ENCODE measurements at regions not wholly inside any gene's neighbourhood (a gene's known extent, or its start where the extent isn't known, plus 50 kb on each side); places are given as distances from the start of the nearest gene placed in this dataset.
"Not testable (repeated sequence)": the region's sequence is repeated elsewhere in the genome, so short reads cannot be mapped to it uniquely, and the experiment has no call there.

DNA sequence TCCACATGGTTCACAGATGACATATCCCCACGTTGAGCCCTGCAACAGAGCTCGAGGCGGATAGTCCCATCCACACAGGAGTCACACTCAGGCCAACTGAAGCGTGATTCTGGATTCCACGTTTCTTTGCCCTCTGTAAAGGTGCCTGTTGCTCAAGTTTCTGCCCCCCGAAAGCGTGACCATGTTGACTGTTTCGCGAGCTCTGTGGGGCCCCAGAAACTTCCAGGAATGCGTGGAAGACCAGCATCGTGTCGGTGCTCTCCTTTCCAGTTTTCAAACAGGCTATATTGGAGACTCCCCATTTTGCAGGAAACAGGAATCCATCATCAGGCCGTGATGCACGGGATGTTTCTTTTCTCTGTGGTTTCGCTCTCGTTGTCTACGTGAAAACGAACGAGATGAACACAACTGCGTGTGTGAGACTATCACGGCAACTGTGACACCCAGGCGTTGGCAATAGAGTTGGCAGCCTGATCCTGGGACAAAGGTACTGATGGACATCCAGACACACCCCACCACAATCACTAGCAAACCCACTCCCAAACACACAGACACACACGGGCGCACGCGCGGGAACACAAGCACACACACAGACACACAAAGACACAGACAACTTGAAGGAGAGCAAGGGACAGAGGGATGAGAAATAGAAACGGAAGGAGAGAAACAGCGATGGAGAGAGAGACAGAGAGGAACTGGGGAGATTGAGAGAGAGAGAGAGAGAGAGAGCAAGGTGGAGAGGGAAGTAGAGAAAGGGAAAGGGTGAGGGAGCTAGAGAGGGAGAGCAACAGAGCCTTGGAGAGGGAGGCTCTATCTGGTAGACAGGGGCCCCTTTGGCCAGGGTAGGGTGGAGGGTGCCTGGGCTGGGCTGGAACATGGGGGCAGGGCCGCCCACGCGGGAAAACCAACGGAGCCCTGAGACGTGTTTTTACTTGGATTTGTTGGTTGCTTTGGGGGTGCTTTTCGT, 1609.3 kb downstream of the SPATA31A7 start:
- ATAC-seq; H3K36me3 Mint-ChIP-seq (ENCODE audit: low read depth); H3K9me2 ChIP-seq (ENCODE audit: insufficient read depth); H3K27ac ChIP-seq (ENCODE audit: low read depth); H3K27ac Mint-ChIP-seq; H3K79me2 ChIP-seq (replicated peaks; ENCODE audit: insufficient read depth); H3K36me3 ChIP-seq (ENCODE audit: insufficient read depth): not testable (repeated sequence)
- H3F3A ChIP-seq (replicated peaks; ENCODE audit: low read depth), result peaks cover 16% of the 10 kb centered on the region
- peaks cover 33% of the 10 kb centered on the region for H3K4me1 ChIP-seq (ENCODE audit: insufficient read depth)
- peaks cover 23% of the 10 kb centered on the region for H3K4me1 Mint-ChIP-seq
- H4K20me1 ChIP-seq (replicated peaks; ENCODE audit: insufficient read depth), result peaks cover 25% of the 10 kb centered on the region
- peak overlapping the region; percentile 70 for H3K4me2 ChIP-seq
- peak overlapping the region; percentile 47; the same call in 1 of the 2 replicates for H2AFZ ChIP-seq
- H3K27me3 ChIP-seq (ENCODE audit: insufficient read depth), result peaks cover 56% of the 10 kb centered on the region
- peak; percentile 86 for TF ChIP-seq EZH2phosphoT487 (IDR thresholded peaks at IDR 0.05; ENCODE audit: unreplicated experiment)
- TF ChIP-seq EZH2 (IDR thresholded peaks at IDR 0.05; ENCODE audit: low read depth, unreplicated experiment), result peak; percentile 99
- 0 out of 2 replicates have a peak, but pooled peaks have one; percentile 18 for TF ChIP-seq CREB1 (CRISPR knock-in tag; IDR thresholded peaks at IDR 0.05; ENCODE audit: low read depth)
- peak; percentile 55 for DNase-seq (ENCODE audit: low spot score)
- H3K4me3 ChIP-seq, result peak overlapping the region; percentile 67
- H3K9me3 Mint-ChIP-seq, result peaks cover 25% of the 10 kb centered on the region
- H3K4me3 Mint-ChIP-seq, result peak overlapping the region; percentile 79
- H3K27me3 Mint-ChIP-seq (ENCODE audit: insufficient read depth, low read depth, poor library complexity), result peaks cover 55% of the 10 kb centered on the region

DNA sequence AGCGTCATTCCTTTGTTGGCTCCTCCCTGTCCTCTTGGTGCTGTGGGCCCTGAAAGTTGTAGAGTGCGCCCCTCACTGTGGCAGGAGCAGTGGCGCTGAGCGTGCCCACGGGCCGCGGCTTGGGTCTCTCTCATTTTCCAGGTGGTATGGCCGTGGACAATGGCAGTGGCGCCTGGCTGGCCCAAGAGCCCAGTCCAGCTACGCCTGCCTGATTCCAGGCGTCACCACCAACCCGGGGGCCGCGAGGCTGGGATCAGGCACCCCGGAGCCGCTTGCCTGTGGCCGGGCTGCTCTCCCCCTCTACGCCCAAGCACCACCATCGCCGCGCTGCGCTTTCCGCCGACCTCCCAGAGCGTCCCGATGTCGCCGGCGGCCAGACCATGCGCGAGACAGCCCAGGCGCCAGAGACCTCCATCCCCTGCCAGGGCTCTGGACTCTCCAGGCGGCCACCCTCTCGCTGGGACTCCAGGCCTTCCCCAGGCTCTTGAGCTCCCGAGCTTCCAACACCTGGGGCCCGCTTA, 1610.1 kb downstream of the SPATA31A7 start:
- Histone ChIP-seq H3K27me3 (ENCODE audit: insufficient read depth) (peaks cover 64% of the 10 kb centered on the region), H3K4me3 (peak overlapping the region; percentile 67)
- peaks cover 23% of the 10 kb centered on the region for H3K4me1 Mint-ChIP-seq

DNA sequence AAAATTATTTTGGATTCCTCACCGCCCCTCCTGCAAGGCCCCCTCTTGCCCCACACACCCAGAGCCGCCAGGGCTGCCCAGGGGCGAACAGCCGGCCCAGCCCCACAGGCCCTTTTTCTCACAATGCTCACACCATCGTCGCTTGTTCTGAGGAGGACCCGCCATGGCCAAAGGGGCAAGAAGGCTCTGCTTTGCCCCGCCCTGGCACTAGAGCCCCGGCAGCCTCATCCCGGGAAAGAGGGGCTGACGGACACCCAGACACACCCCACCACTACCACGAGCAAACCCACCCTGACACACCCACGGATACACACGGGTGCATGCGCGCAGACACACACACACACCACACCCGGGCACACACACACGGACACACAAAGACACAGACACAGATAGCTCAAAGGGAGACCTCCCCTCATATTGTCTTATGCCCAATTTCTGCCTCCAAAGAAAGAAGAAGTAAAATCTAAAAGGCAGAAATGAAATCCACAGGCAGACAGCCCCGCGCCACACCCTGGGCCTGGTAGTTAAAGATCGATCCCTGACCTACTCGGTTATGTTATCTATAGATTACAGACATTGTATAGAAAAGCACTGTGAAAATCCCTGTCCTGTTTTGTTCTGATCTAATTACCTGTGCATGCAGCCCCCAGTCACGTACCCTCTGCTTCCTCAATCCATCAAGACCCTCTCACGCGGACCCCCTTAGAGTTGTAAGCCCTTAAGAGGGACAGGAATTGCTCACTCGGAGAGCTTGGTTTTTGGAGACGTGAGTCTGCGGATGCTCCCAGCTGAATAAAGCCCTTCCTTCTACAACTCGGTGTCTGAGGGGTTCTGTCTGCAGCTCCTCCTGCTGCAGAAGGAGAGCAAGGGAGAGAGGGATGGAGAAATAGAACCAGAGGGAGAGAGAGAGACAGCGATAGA, 1610.9 kb downstream of the SPATA31A7 start:
- peaks cover 72% of the 10 kb centered on the region for H3K27me3 ChIP-seq (ENCODE audit: insufficient read depth)
- H3K4me2 ChIP-seq, result peak overlapping the region; percentile 70
- H2AFZ ChIP-seq, result peak overlapping the region; percentile 79; the same call in 1 of the 2 replicates
- H3K9me2 ChIP-seq (ENCODE audit: insufficient read depth); H3K36me3 ChIP-seq (ENCODE audit: insufficient read depth); H3K27ac ChIP-seq (ENCODE audit: low read depth); H3K36me3 Mint-ChIP-seq (ENCODE audit: low read depth); H3K79me2 ChIP-seq (replicated peaks; ENCODE audit: insufficient read depth); H3K27ac Mint-ChIP-seq: not testable (repeated sequence)
- H3K4me3 ChIP-seq, result peak overlapping the region; percentile 67
- peak; percentile 18 for ATAC-seq
- peak; percentile 100 for TF ChIP-seq EZH2 (IDR thresholded peaks at IDR 0.05; ENCODE audit: low read depth, unreplicated experiment)
- TF ChIP-seq EZH2phosphoT487 (IDR thresholded peaks at IDR 0.05; ENCODE audit: unreplicated experiment), result peak; percentile 100
- Mint-ChIP-seq H3K4me3 (peak overlapping the region; percentile 79), H3K9me3 (peaks cover 27% of the 10 kb centered on the region), H3K27me3 (ENCODE audit: insufficient read depth, low read depth, poor library complexity) (peaks cover 71% of the 10 kb centered on the region), H3K4me1 (peaks cover 23% of the 10 kb centered on the region)
- H3K4me1 ChIP-seq (ENCODE audit: insufficient read depth), result peaks cover 33% of the 10 kb centered on the region
- peaks cover 16% of the 10 kb centered on the region for H3F3A ChIP-seq (replicated peaks; ENCODE audit: low read depth)
- peaks cover 38% of the 10 kb centered on the region for H4K20me1 ChIP-seq (replicated peaks; ENCODE audit: insufficient read depth)
- DNase-seq (ENCODE audit: low spot score), result peak; percentile 25

More for the DNA sequence above, 1610.1 kb downstream of the SPATA31A7 start:
- H3K36me3 ChIP-seq (ENCODE audit: insufficient read depth); H3K36me3 Mint-ChIP-seq (ENCODE audit: low read depth); H3K27ac ChIP-seq (ENCODE audit: low read depth); H3K9me2 ChIP-seq (ENCODE audit: insufficient read depth); H3K79me2 ChIP-seq (replicated peaks; ENCODE audit: insufficient read depth); H3K27ac Mint-ChIP-seq: not testable (repeated sequence)
- H3K4me3 Mint-ChIP-seq, result peak overlapping the region; percentile 79
- Histone ChIP-seq H3F3A (replicated peaks; ENCODE audit: low read depth) (peaks cover 16% of the 10 kb centered on the region), H3K4me2 (peak overlapping the region; percentile 70), H3K4me1 (ENCODE audit: insufficient read depth) (peaks cover 33% of the 10 kb centered on the region), H2AFZ (peak overlapping the region; percentile 47; the same call in 1 of the 2 replicates), H4K20me1 (replicated peaks; ENCODE audit: insufficient read depth) (peaks cover 32% of the 10 kb centered on the region)
- peak; percentile 9 for TF ChIP-seq EZH2phosphoT487 (IDR thresholded peaks at IDR 0.05; ENCODE audit: unreplicated experiment)
- H3K9me3 Mint-ChIP-seq, result peaks cover 25% of the 10 kb centered on the region
- H3K27me3 Mint-ChIP-seq (ENCODE audit: insufficient read depth, low read depth, poor library complexity), result peaks cover 63% of the 10 kb centered on the region
- ATAC-seq (peak; percentile 21), DNase-seq (ENCODE audit: low spot score) (peak; percentile 65)
